ENCODE measurements at regions not wholly inside any gene's neighbourhood (a gene's known extent, or its start where the extent isn't known, plus 50 kb on each side); places are given as distances from the start of the nearest gene placed in this dataset.

- TF ChIP-seq CTCF (IDR thresholded peaks at IDR 0.05) (no peak), ESRRA (CRISPR knock-in tag; IDR thresholded peaks at IDR 0.05; ENCODE audit: borderline replicate concordance) (no peak)
Measured at GRCh38 chr4:86523333-86523732, 70.8 kb upstream of the PTPN13 start.
